Smooth muscle cell (in vitro differentiated cells): ENCODE measurements at regions not wholly inside any gene's neighbourhood (a gene's known extent, or its start where the extent isn't known, plus 50 kb on each side); places are given as distances from the start of the nearest gene placed in this dataset.

Source experiments
- DNase-seq: peaks from one replicate; lab custom pipeline; 2025; ENCODE audit not compliant: unreplicated experiment; lab: John Stamatoyannopoulos, UW
- H2AFZ ChIP-seq: fragments of 200-600 bp; sonication (generic); 2 replicates; pipeline ENCODE4 v1.6.0; 2016; ENCODE audit warnings: antibody characterized with exemption, low read depth, mild to moderate bottlenecking
- H3F3A ChIP-seq: fragments of 200-600 bp; sonication (generic); 2 replicates; pipeline ENCODE4 v1.6.0; 2017; ENCODE audit warnings: antibody characterized with exemption, low read depth
- H3K27ac ChIP-seq: fragments of 200-600 bp; sonication (generic); 2 replicates; pipeline ENCODE4 v1.5.1; 2016; ENCODE audit warnings: low read depth, mild to moderate bottlenecking
- H3K27me3 ChIP-seq: fragments of 200-600 bp; sonication (generic); 2 replicates; pipeline ENCODE4 v1.6.1; 2016; ENCODE audit warnings: low read depth, mild to moderate bottlenecking
- H3K36me3 ChIP-seq: fragments of 200-600 bp; sonication (generic); 2 replicates; pipeline ENCODE4 v1.5.1; 2016; ENCODE audit warnings: low read depth
- H3K4me1 ChIP-seq: fragments of 200-600 bp; sonication (generic); 2 replicates; pipeline ENCODE4 v1.5.1; 2016; ENCODE audit warnings: low read depth
- H3K4me2 ChIP-seq: fragments of 200-600 bp; sonication (generic); 2 replicates; pipeline ENCODE4 v1.6.0; 2016; ENCODE audit warnings: mild to moderate bottlenecking
- H3K4me3 ChIP-seq: fragments of 200-600 bp; sonication (generic); 2 replicates; pipeline ENCODE4 v1.5.1; 2016; ENCODE audit warnings: mild to moderate bottlenecking
- H3K79me2 ChIP-seq: fragments of 200-600 bp; sonication (generic); 2 replicates; pipeline ENCODE4 v1.6.0; 2016; ENCODE audit warnings: low read depth, mild to moderate bottlenecking
- H3K9ac ChIP-seq: fragments of 200-600 bp; sonication (generic); 2 replicates; pipeline ENCODE4 v1.6.0; 2016; ENCODE audit warnings: low read depth
- H3K9me3 ChIP-seq: fragments of 200-600 bp; sonication (generic); replicated peaks from 2 replicates; pipeline ENCODE4 v1.5.1; 2016; ENCODE audit warnings: low read depth
- H4K20me1 ChIP-seq: fragments of 200-600 bp; sonication (generic); 2 replicates; pipeline ENCODE4 v1.6.0; 2016; ENCODE audit warnings: low read depth
- WGBS: methylation state at CpG from one replicate; pipeline ENCODE4 v1.1.7; 2016; ENCODE audit warnings: low lambda C conversion rate; 5-methylcytosine and 5-hydroxymethylcytosine counted together
- TF ChIP-seq, protein P1 (sequence below): fragments of 200-600 bp; sonication (generic); IDR thresholded peaks from 2 replicates; pipeline ENCODE4 v1.5.1; 2017; ENCODE audit warnings: borderline replicate concordance, mild to moderate bottlenecking, antibody characterized with exemption; ENCODE audit not compliant: insufficient read depth, poor library complexity, severe bottlenecking

- peaks cover 53% of the 10 kb centered on the region for H3K27me3 ChIP-seq
- no peak overlapping the region for H3K4me3 ChIP-seq
- no peaks in the 10 kb centered on the region for H3K9me3 ChIP-seq
- no peaks in the 10 kb centered on the region for H3K36me3 ChIP-seq
- peaks cover 25% of the 10 kb centered on the region for H3K4me1 ChIP-seq
- no peaks in the 10 kb centered on the region for H3F3A ChIP-seq
- no peak overlapping the region for H3K9ac ChIP-seq
- no peak overlapping the region for H2AFZ ChIP-seq
- H3K79me2 ChIP-seq = no peaks in the 10 kb centered on the region
- H3K4me2 ChIP-seq = no peak overlapping the region
- WGBS = 47% methylated on average over 12 of the region's 12 CpGs
- no peak overlapping the region for H3K27ac ChIP-seq
- TF ChIP-seq, protein P1, sequence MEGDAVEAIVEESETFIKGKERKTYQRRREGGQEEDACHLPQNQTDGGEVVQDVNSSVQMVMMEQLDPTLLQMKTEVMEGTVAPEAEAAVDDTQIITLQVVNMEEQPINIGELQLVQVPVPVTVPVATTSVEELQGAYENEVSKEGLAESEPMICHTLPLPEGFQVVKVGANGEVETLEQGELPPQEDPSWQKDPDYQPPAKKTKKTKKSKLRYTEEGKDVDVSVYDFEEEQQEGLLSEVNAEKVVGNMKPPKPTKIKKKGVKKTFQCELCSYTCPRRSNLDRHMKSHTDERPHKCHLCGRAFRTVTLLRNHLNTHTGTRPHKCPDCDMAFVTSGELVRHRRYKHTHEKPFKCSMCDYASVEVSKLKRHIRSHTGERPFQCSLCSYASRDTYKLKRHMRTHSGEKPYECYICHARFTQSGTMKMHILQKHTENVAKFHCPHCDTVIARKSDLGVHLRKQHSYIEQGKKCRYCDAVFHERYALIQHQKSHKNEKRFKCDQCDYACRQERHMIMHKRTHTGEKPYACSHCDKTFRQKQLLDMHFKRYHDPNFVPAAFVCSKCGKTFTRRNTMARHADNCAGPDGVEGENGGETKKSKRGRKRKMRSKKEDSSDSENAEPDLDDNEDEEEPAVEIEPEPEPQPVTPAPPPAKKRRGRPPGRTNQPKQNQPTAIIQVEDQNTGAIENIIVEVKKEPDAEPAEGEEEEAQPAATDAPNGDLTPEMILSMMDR = no peak
- DNase-seq = no peak
- H4K20me1 ChIP-seq = no peaks in the 10 kb centered on the region
Measured at GRCh38 chr17:73785496-73785895, 141.3 kb upstream of the SDK2 start.

- no peak overlapping the region for H3K27ac ChIP-seq
- 68% methylated on average over 17 of the region's 17 CpGs for WGBS
- no peaks in the 10 kb centered on the region for H3K79me2 ChIP-seq
- H3K4me2 ChIP-seq = no peak overlapping the region
- peaks cover 56% of the 10 kb centered on the region for H3K27me3 ChIP-seq
- no peak overlapping the region for H3K9ac ChIP-seq
- H3K36me3 ChIP-seq = no peaks in the 10 kb centered on the region
- TF ChIP-seq, protein P1 = no peak
- H3K9me3 ChIP-seq = no peaks in the 10 kb centered on the region
- H2AFZ ChIP-seq = no peak overlapping the region
- DNase-seq = no peak
- H3K4me1 ChIP-seq = peaks cover 25% of the 10 kb centered on the region
- H4K20me1 ChIP-seq = no peaks in the 10 kb centered on the region
- no peaks in the 10 kb centered on the region for H3F3A ChIP-seq
- no peak overlapping the region for H3K4me3 ChIP-seq
Measured at GRCh38 chr17:73785958-73786743, 141.9 kb upstream of the SDK2 start.

- peaks cover 45% of the 10 kb centered on the region for H3K27me3 ChIP-seq
- H3K4me2 ChIP-seq = no peak overlapping the region
- peaks cover 25% of the 10 kb centered on the region for H3K4me1 ChIP-seq
- no peak overlapping the region for H3K9ac ChIP-seq
- TF ChIP-seq, protein P1 = no peak
- no peak overlapping the region for H3K27ac ChIP-seq
- H3K36me3 ChIP-seq = no peaks in the 10 kb centered on the region
- WGBS = 68% methylated on average over 13 of the region's 13 CpGs
- no peaks in the 10 kb centered on the region for H4K20me1 ChIP-seq
- no peaks in the 10 kb centered on the region for H3K79me2 ChIP-seq
- H3K4me3 ChIP-seq = no peak overlapping the region
- no peaks in the 10 kb centered on the region for H3F3A ChIP-seq
- H2AFZ ChIP-seq = no peak overlapping the region
- no peak for DNase-seq
- H3K9me3 ChIP-seq = no peaks in the 10 kb centered on the region
Measured at GRCh38 chr17:73787076-73788059, 143.1 kb upstream of the SDK2 start.
